ENCODE measurements at regions not wholly inside any gene's neighbourhood (a gene's known extent, or its start where the extent isn't known, plus 50 kb on each side); places are given as distances from the start of the nearest gene placed in this dataset.

DNA sequence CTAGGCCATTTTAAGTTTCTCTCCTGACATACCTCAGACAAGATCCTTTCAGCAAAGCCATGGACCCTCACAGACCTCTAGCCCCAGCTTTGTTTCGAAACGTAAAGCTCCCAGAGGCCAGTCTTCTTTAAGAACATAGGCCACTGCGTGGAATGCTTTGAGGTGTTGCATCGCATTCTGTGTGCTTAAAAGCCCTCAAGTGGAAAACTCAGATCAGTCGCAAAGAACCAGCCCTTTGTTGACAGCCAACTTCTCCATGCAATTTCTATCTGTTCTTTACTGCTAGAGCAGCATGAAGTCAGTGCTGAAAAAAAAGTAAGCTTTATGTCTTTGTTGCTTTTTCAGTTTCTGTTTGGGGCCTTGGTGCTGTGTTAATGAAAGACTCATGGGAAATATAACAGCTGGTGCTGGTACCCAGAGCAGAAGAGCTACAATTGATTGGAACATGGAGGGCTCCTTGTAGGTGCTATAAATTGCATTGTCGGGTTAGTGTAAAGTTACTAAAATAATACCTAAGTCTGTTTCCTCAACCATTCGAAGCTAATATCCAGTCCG lies 142.6 kb downstream of the MAP3K7 start:
- no peaks in the 10 kb centered on the region for H3K4me1 ChIP-seq
- no peaks in the 10 kb centered on the region for H3K27me3 ChIP-seq
- DNase-seq: no peak
- no peak overlapping the region for H3K27ac ChIP-seq
- no peak for TF ChIP-seq CTCF (IDR thresholded peaks at IDR 0.05)
- no peak overlapping the region for H3K4me3 ChIP-seq
- H3K36me3 ChIP-seq: no peaks in the 10 kb centered on the region
- no peaks in the 10 kb centered on the region for H3K9me3 ChIP-seq
- intact Hi-C loops (cut with DNase I; ENCODE audit: low total_unique reads): no loop called here

DNA sequence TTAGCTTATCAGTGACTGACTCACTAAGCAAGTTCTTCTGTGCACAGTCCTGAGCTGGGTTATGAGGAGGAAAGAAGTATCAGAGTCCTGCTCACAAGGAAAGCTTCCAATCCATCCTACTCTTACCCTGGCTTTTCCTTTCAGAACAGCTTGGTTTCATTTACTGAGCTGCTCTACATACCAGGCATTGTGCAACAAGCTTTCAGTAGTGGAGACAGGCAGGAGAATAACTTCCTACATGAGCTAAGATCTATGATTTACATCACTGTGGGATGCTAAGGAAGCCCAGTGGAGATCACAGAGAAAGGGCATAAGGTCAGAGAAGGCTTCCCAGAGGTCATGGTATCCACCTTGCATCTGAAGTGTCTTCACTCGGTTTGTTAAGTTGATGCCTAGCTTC lies 144.5 kb downstream of the MAP3K7 start:
- no peak for TF ChIP-seq CTCF (IDR thresholded peaks at IDR 0.05)
- H3K4me1 ChIP-seq: no peaks in the 10 kb centered on the region
- no peaks in the 10 kb centered on the region for H3K9me3 ChIP-seq
- no peak for DNase-seq
- H3K27me3 ChIP-seq: no peaks in the 10 kb centered on the region
- intact Hi-C loops (cut with DNase I; ENCODE audit: low total_unique reads): no loop called here
- no peak overlapping the region for H3K4me3 ChIP-seq
- H3K27ac ChIP-seq: no peak overlapping the region
- no peaks in the 10 kb centered on the region for H3K36me3 ChIP-seq

DNA sequence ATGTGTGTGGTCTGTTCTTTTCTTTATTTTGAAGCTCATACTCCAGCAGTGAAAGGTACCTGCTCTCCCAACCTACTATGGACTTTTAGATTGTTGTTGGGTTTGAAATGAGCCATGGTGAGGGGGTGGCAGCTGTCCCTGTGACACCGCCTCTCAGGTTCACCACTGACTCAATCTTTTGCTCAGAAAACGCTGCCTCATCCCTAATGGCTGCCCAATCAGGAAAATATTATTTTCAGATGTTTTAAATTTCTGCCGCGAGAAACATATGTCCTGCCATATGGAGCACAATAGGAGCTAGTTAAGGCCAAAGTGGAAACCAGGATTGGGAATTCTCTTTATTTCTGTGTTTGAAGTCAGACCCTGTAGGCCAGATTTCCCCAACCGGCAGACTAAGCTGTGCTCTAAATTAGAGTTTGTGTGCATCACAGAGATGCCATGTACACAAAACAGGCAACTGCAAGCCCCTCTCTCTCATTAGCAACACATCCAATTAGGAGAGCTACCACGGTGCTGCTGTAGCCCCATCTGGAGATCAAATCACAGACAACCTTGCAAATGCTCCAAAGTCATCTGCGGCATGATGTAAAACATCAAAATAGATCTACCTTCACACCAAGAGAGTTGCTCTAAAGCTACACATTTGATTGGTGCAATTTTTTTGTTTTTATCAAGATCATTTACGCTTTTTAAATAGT lies 144.1 kb upstream of the BACH2 start:
- H3K9me3 ChIP-seq: no peaks in the 10 kb centered on the region
- no peak overlapping the region for H3K4me3 ChIP-seq
- no peak for TF ChIP-seq CTCF (IDR thresholded peaks at IDR 0.05)
- H3K4me1 ChIP-seq: no peaks in the 10 kb centered on the region
- H3K36me3 ChIP-seq: no peaks in the 10 kb centered on the region
- intact Hi-C loops (cut with DNase I; ENCODE audit: low total_unique reads): no loop called here
- no peak overlapping the region for H3K27ac ChIP-seq
- DNase-seq: no peak
- no peaks in the 10 kb centered on the region for H3K27me3 ChIP-seq

DNA sequence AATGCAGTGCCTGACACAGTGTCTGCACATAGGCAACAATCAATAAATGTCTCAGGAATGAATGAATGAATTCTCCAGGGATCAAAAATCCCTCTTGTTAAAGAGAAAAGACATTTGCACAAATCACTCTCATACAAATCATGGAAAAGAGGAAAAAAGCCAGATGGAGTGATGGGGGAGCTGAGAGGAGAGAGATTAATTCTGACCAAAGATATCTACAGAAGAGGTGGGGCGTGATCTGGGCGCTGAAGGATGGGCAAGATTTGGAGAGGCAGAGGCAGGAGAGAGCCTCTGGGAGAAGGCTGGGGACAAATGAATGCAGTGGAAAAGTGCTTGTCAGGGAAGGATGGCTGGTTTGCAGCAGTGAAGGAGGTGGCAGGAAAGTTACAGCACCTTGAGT lies 142.9 kb upstream of the BACH2 start:
- no peak for TF ChIP-seq CTCF (IDR thresholded peaks at IDR 0.05)
- Histone ChIP-seq H3K4me3 (no peak overlapping the region), H3K4me1 (no peaks in the 10 kb centered on the region), H3K27me3 (no peaks in the 10 kb centered on the region), H3K9me3 (no peaks in the 10 kb centered on the region), H3K27ac (no peak overlapping the region), H3K36me3 (no peaks in the 10 kb centered on the region)
- intact Hi-C loops (cut with DNase I; ENCODE audit: low total_unique reads): no loop called here
- no peak for DNase-seq

DNA sequence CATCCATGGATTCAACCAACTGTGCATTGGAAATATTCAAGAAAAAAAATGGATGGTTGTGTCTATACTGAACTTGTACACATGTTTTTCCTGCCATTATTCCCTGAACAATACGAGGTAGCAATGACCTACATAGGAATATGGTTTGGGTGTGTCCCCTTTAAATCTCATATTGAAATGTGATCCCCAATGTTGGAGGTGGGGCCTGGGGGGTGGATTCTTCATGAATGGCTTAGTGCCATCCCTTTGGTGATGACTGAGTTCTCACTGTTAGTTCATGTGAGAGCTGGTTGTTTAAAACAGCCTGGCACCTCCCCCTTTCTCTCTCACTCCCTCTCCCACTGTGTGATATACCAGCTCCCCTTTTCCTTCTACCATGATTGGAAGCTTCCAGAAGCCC lies 139.8 kb upstream of the BACH2 start:
- H3K27ac ChIP-seq: no peak overlapping the region
- no peaks in the 10 kb centered on the region for H3K27me3 ChIP-seq
- H3K4me1 ChIP-seq: no peaks in the 10 kb centered on the region
- DNase-seq: no peak
- H3K9me3 ChIP-seq: no peaks in the 10 kb centered on the region
- no peaks in the 10 kb centered on the region for H3K36me3 ChIP-seq
- no peak overlapping the region for H3K4me3 ChIP-seq
- TF ChIP-seq CTCF (IDR thresholded peaks at IDR 0.05): no peak
- intact Hi-C loops (cut with DNase I; ENCODE audit: low total_unique reads): no loop called here

Measured in tibial artery (tissue), 4 donors.